ENCODE measurements at regions not wholly inside any gene's neighbourhood (a gene's known extent, or its start where the extent isn't known, plus 50 kb on each side); places are given as distances from the start of the nearest gene placed in this dataset.
"Not testable (repeated sequence)": the region's sequence is repeated elsewhere in the genome, so short reads cannot be mapped to it uniquely, and the experiment has no call there.

- TF ChIP-seq CTCF (conservative IDR thresholded peaks at IDR 0.05; ENCODE audit: control insufficient read depth, insufficient read depth, low read depth, low read length): no peak
Observed at GRCh38 chr4:3615386-3616286, 83.4 kb upstream of the LRPAP1 start.

GRCh38 chr4:3614731-3614980, 82.4 kb upstream of the LRPAP1 start:
- no peak for TF ChIP-seq CTCF (conservative IDR thresholded peaks at IDR 0.05; ENCODE audit: control insufficient read depth, insufficient read depth, low read depth, low read length)
- H3K4me3 ChIP-seq (ENCODE audit: control insufficient read depth, low read depth, low read length): no peak overlapping the region

More at GRCh38 chr4:3615386-3616286, 83.4 kb upstream of the LRPAP1 start:
- DNase-seq (ENCODE audit: low read depth): no peak
- H3K4me3 ChIP-seq (ENCODE audit: control insufficient read depth, low read depth, low read length): no peak overlapping the region

DNA sequence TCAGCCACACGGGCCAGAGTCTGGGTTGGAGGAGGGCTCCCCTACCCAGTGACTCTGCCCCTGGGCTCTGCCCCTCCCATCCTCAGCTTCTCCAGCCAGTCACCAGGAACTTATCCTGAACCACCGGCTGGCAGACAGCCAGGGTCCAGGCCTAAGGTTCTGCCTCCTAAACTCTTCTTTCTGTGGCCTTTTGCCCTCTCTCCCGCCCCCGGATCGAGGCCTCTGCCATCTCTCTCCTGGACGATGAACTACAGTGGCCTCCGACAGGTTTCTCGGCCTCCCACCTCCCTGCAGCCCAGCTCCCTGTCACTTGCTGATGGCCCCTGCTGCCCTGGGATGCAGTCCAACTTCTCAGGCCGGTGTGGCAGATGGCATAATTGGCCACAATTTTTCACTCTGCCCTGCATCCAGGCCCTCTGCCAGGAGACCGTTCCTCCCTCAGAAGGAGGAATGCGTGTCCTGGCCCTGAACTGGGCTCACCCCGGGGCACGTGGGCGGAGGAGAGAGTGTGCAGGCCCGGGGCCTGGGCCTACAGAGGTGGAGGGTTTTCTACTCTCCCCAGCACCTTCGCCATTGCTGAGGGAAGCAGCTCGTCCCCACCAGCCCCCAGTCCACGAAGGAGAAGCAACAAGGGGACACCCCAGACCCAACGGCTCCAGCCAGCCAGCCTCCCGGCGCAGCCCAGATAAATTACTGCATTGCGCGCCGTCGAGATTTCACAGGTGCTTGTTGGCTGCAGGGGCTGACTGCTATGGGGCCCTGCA, 81.9 kb upstream of the LRPAP1 start:
- no peak for TF ChIP-seq CTCF (conservative IDR thresholded peaks at IDR 0.05; ENCODE audit: control insufficient read depth, insufficient read depth, low read depth, low read length)
- no peak overlapping the region for H3K4me3 ChIP-seq (ENCODE audit: control insufficient read depth, low read depth, low read length)
- DNase-seq (ENCODE audit: low read depth): no peak

More at GRCh38 chr4:3614731-3614980, 82.4 kb upstream of the LRPAP1 start:
- no peak for DNase-seq (ENCODE audit: low read depth)

DNA sequence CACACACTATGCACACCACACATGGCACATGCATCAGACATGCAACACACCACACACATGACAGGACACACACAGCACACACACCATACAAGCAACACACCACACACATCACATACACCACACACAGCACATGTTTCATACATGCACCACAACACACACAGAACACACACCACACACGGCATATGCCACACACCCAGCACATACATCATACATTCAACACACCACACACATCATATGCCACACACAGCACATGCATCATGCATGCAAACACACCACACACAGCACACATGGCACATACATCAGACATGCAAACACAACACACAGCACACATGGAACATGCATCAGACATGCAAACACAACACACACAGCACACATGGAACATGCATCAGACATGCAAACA, 80.7 kb upstream of the LRPAP1 start:
- DNase-seq (ENCODE audit: low read depth): no peak
- no peak overlapping the region for H3K4me3 ChIP-seq (ENCODE audit: control insufficient read depth, low read depth, low read length)
- TF ChIP-seq CTCF (conservative IDR thresholded peaks at IDR 0.05; ENCODE audit: control insufficient read depth, insufficient read depth, low read depth, low read length): no peak

GRCh38 chr4:3612281-3612680, 80.1 kb upstream of the LRPAP1 start:
- no peak overlapping the region for H3K4me3 ChIP-seq (ENCODE audit: control insufficient read depth, low read depth, low read length)
- TF ChIP-seq CTCF (conservative IDR thresholded peaks at IDR 0.05; ENCODE audit: control insufficient read depth, insufficient read depth, low read depth, low read length): no peak
- no peak for DNase-seq (ENCODE audit: low read depth)

DNA sequence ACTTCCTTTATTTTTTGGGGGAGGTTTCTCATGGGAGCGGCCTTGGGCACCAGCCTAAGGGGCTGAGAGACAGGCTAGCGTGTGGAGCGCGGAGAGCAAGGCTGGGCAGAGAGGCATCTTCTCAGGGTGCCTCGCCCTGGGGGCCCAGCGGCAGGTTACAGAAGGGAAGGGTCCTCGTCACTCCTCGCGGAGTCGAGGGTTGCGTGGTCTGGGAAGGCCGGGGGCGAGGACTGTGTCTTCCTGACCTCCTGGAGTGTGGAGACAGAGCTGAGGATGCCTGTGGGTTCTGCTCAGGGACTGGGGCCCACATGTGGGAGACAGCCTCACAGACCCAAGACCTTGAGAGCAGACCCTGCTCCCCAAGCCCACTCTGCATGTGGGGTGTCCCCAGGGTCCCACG, 79.6 kb upstream of the LRPAP1 start:
- no peak for TF ChIP-seq CTCF (conservative IDR thresholded peaks at IDR 0.05; ENCODE audit: control insufficient read depth, insufficient read depth, low read depth, low read length)
- H3K4me3 ChIP-seq (ENCODE audit: control insufficient read depth, low read depth, low read length): no peak overlapping the region

GRCh38 chr4:3610851-3611250, 78.6 kb upstream of the LRPAP1 start:
- not testable (repeated sequence) for H3K4me3 ChIP-seq (ENCODE audit: control insufficient read depth, low read depth, low read length); DNase-seq (ENCODE audit: low read depth)

More for the DNA sequence above, 79.6 kb upstream of the LRPAP1 start:
- no peak for DNase-seq (ENCODE audit: low read depth)

- H3K4me3 ChIP-seq (ENCODE audit: control insufficient read depth, low read depth, low read length); DNase-seq (ENCODE audit: low read depth): not testable (repeated sequence)
Observed at GRCh38 chr4:3609905-3610304, 77.7 kb upstream of the LRPAP1 start.

Measured in fibroblast of mammary gland (primary cell).